Thoracic aorta (tissue), 2 donors: ENCODE measurements at regions not wholly inside any gene's neighbourhood (a gene's known extent, or its start where the extent isn't known, plus 50 kb on each side); places are given as distances from the start of the nearest gene placed in this dataset.

Experiments
- ATAC-seq: fragments of 150-250 bp; one replicate; pipeline ENCODE4 v1.8.0; 2017; ENCODE audit warnings: low read depth; ENCODE audit not compliant: insufficient number of reproducible peaks, low FRiP score
- DNase-seq: peaks from one replicate; pipeline ENCODE4 v3.0.0-alpha.2; 2020; ENCODE audit warnings: low spot score
- H3K27ac ChIP-seq, 2 donors: fragments of 200-600 bp; sonication (generic); 1 replicate in 1 of 2; 2 replicates in 1 of 2; pipeline ENCODE4 v1.5.1; 2016; ENCODE audit warnings: mild to moderate bottlenecking in 2 of 2, moderate library complexity in 2 of 2
- H3K27me3 ChIP-seq: fragments of 200-600 bp; sonication (generic); replicated peaks from 2 replicates; pipeline ENCODE4 v1.6.0; 2016; ENCODE audit warnings: mild to moderate bottlenecking; ENCODE audit not compliant: insufficient read depth
- H3K36me3 ChIP-seq: fragments of 200-600 bp; sonication (generic); one replicate; pipeline ENCODE4 v1.5.1; 2016
- H3K4me1 ChIP-seq, 2 donors: fragments of 200-600 bp; sonication (generic); 1 replicate in 1 of 2; 2 replicates in 1 of 2; pipeline versions ENCODE4 v1.5.1 to v1.6.0; 2016; ENCODE audit warnings: low read depth in 2 of 2, mild to moderate bottlenecking in 1 of 2; ENCODE audit not compliant: control insufficient read depth in 1 of 2
- H3K4me3 ChIP-seq: fragments of 200-600 bp; sonication (generic); 2 replicates; pipeline ENCODE4 v1.5.1; 2016; ENCODE audit warnings: mild to moderate bottlenecking
- H3K9me3 ChIP-seq: fragments of 200-600 bp; sonication (generic); 2 replicates; pipeline ENCODE4 v1.5.1; 2016
- CTCF ChIP-seq: fragments of 200-600 bp; sonication (generic); IDR thresholded peaks from one replicate; pipeline ENCODE4 v1.5.1; 2019; ENCODE audit warnings: antibody characterized with exemption

GRCh38 chr2:200758341-200758740, 53.4 kb upstream of the BZW1 start:
- TF ChIP-seq CTCF: no peak
- no peaks in the 10 kb centered on the region for H3K9me3 ChIP-seq
- H3K36me3 ChIP-seq: no peaks in the 10 kb centered on the region
- DNase-seq: no peak
- H3K4me3 ChIP-seq: no peak overlapping the region
- H3K27ac ChIP-seq: no peak overlapping the region
- no peaks in the 10 kb centered on the region for H3K27me3 ChIP-seq
- peaks cover 0 to 11% of the 10 kb centered on the region in 2 donors for H3K4me1 ChIP-seq
- no peak for ATAC-seq

GRCh38 chr2:200761266-200761665, 50.4 kb upstream of the BZW1 start:
- Histone ChIP-seq H3K27me3 (no peaks in the 10 kb centered on the region), H3K36me3 (no peaks in the 10 kb centered on the region), H3K4me3 (no peak overlapping the region), H3K4me1 (peaks cover 7 to 20% of the 10 kb centered on the region in 2 donors), H3K27ac (no peak overlapping the region), H3K9me3 (no peaks in the 10 kb centered on the region)
- TF ChIP-seq CTCF: no peak
- no peak for ATAC-seq
- no peak for DNase-seq
